ENCODE measurements at regions not wholly inside any gene's neighbourhood (a gene's known extent, or its start where the extent isn't known, plus 50 kb on each side); places are given as distances from the start of the nearest gene placed in this dataset.

DNA sequence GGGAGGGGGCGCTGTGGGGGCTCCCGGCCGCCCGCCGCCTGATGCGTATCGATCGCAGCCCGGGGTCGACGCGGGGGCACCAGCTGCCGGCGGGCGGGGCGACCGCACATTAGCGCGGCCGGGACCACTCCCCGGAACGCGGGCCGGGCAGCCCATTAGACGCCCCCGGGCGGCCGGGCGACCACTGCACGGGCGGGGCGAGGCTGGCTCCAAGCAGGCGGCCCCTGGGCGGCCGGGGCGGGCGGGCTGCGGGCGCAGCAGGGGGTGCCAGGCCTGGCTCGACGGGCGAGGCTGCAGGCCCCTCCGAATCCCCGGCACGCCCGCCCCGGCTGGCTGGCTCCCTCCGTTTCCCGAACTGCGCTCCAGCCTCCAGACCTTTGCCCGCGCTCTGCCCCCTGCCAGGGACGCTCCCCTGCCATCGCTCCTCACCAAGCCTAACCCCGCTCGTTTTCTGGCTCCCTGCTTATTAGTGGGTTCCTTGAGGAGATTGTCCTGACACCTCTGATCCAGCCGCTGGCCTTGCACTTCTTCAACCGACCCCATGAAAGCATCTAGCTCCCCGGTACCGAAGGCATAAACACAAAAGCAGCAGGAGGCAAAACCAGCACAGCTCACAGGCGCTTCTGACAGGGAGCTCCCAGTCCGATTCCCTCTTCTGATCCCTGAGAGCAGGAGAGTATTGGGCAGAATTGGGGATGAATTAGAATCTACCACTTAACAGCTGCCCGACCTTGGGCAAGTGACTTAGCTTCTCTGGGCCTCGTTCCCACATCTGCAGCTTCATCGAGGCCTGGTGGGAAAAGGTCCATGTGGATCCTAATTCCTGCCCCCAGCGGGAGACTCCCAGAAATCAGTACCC lies 92.6 kb upstream of the CASZ1 start:
- DNase-seq (ENCODE audit: insufficient read length, low spot score) (no peak), FAIRE-seq (no peak)
- TF ChIP-seq, protein P1, sequence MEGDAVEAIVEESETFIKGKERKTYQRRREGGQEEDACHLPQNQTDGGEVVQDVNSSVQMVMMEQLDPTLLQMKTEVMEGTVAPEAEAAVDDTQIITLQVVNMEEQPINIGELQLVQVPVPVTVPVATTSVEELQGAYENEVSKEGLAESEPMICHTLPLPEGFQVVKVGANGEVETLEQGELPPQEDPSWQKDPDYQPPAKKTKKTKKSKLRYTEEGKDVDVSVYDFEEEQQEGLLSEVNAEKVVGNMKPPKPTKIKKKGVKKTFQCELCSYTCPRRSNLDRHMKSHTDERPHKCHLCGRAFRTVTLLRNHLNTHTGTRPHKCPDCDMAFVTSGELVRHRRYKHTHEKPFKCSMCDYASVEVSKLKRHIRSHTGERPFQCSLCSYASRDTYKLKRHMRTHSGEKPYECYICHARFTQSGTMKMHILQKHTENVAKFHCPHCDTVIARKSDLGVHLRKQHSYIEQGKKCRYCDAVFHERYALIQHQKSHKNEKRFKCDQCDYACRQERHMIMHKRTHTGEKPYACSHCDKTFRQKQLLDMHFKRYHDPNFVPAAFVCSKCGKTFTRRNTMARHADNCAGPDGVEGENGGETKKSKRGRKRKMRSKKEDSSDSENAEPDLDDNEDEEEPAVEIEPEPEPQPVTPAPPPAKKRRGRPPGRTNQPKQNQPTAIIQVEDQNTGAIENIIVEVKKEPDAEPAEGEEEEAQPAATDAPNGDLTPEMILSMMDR (IDR thresholded peaks at IDR 0.05; ENCODE audit: insufficient read depth, missing control alignments), result no peak

DNA sequence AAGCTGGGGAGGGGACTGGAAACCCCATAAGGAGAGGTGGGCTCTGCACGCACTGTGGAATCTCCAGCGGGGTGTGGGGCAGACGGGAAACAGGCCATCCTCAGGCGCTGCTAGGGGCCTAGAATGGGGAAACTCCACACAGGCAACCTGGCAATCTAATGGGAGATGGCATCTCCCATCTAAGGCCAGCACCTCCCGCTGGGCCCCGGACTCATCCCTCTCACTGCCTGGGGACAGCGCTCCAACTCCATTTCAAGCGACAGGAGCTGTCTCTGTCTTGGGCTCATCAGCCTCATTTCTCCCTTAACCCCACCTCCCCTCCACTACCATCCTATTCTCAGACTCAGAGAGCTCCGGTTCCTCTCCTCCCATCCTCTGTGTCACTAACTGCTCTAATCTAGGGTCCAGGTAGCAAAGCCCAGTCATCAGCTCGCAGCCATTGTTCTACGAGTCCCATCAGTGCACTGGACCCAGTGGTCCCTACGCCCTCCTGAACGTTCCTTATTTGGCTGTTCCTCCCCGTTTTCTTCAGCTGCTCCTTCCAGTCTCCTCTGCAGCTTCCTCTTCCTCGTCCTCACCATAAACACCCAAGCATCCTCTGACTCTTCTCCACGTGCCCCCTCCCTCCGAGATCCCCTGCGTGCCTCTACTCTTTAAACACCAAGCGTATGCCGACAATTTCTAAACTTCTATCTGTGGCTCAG lies 93.4 kb upstream of the CASZ1 start:
- DNase-seq (ENCODE audit: insufficient read length, low spot score), result no peak
- no peak for FAIRE-seq
- TF ChIP-seq, protein P1 (IDR thresholded peaks at IDR 0.05; ENCODE audit: insufficient read depth, missing control alignments), result no peak

DNA sequence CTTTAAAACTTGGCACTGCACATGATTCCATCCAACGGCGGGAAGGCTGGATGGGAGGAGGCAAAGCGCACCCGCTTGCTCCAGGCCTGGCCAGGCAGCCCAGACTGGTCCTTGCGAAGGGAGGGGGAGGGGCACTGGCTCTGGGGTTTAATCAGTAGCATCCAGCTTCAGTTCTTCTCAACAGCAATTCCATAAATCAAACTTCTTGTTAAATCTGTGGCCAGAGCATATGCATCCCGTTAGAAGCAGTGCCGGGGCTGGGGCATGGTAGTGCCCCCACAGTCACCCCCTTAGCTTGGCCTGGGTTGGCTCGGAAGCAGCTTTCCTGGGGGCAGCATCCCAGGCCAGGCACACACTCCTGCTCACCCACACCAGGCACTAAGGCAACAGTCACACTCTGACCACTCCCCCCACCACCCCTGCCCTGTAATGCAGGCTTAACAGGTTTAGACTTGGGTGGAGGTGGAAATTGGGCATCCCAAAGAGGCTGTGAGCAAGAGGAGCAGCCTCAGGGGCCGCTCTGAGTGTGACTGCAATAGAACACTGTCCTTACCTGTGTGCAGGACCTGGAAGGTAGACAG lies 94.1 kb upstream of the CASZ1 start:
- no peak for DNase-seq (ENCODE audit: insufficient read length, low spot score)
- TF ChIP-seq, protein P1 (IDR thresholded peaks at IDR 0.05; ENCODE audit: insufficient read depth, missing control alignments), result no peak
- no peak for FAIRE-seq

DNA sequence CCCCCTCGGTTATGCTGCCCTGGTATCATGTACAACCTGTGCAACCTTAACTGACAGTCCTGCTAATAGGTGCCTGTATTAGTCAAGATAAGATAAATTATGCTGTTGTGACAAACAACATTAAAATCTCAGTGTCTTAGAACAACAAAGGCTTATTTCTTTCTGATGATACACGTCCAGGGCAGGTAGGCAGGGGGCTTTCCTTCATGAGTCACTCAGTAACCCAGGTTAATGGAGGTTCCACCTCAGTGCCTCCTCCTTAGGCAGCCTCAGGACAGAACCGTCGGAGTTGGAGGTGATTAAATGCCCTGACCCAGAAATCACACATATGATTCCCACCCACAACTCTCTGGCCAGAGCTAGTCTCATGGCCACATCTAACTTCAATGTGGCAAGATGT lies 94.6 kb upstream of the CASZ1 start:
- TF ChIP-seq, protein P1 (IDR thresholded peaks at IDR 0.05; ENCODE audit: insufficient read depth, missing control alignments), result no peak
- DNase-seq (ENCODE audit: insufficient read length, low spot score) (no peak), FAIRE-seq (no peak)

DNA sequence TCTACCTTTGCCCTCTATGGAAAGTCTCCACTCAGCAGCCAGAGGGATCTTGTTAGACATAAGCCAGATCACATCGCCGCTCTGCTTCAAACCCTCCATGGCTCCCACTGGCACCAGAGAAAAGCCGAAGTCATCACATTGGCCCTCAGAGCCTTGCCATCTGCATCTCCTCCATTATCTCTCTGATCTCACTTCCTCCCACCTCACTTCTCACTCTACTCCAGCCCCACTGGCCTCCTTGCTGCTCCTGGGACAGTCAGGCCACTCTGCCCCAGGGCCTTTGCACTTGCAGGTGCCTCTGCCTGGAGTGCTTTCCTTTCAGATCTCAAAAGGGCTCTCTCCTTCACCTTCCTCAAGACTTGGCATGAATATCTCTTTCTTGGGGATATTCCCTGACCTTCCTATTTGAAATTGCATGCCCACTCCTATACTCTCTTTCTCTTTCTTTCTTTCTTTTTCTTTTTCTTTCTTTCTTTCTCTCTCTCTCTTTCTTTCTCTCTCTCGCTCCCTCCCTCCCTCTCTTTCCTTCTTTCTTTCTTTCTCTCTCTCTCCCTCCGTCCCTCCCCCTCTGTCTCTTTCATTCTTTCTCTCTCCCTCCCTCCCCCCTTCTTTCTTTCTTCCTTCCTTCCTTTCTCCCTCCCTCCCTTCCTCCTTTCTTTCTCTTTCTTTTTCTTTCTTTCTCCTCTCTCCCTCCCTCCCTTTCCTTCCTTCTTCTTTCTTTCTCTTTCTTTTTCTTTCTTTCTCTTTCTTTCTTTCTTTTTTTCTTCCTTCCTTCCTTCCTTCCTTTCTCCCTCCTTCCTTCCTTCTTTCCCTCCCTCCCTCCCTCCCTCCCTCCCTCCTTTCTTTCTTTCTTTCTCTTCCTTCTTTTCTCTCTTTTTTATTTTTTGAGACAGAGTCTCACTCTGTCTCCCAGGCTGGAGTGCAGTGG lies 96.0 kb upstream of the CASZ1 start:
- no peak for FAIRE-seq
- TF ChIP-seq, protein P1 (IDR thresholded peaks at IDR 0.05; ENCODE audit: insufficient read depth, missing control alignments), result no peak
- DNase-seq (ENCODE audit: insufficient read length, low spot score), result no peak

DNA sequence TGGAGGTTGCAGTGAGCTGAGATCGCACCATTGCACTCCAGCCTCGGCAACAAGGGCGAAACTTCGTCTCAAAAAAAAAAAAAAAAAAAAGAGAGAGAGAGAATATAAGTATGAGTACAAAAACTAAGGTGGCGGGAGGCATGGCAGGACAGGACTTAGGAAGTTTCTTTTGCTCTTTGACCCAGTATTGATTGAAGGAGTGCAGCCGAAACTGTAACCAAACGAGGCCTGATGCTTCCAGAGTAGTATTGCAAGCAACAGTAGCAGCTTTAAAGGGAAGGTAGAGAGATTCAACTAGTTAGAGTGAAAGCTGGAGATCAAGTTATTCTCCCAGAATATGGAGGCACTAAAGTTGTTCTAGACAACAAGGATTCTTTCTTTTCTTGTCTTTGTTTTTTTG lies 99.2 kb upstream of the CASZ1 start:
- TF ChIP-seq, protein P1 (IDR thresholded peaks at IDR 0.05; ENCODE audit: insufficient read depth, missing control alignments), result no peak
- no peak for FAIRE-seq
- no peak for DNase-seq (ENCODE audit: insufficient read length, low spot score)
